Upper lobe of right lung (tissue), 1 donor: ENCODE measurements at regions not wholly inside any gene's neighbourhood (a gene's known extent, or its start where the extent isn't known, plus 50 kb on each side); places are given as distances from the start of the nearest gene placed in this dataset.

Source experiments
- ATAC-seq: fragments of 200-7000 bp; cut with Tn5 transposase; one replicate; pipeline ENCODE4 v1.9.1; 2020; ENCODE audit warnings: mild to moderate bottlenecking, moderate library complexity
- DNase-seq: peaks from one replicate; pipeline ENCODE4 v3.0.0-alpha.2; 2020
- H3K27ac ChIP-seq: fragments of 200-600 bp; one replicate; pipeline ENCODE4 v1.8.0; 2022
- H3K27me3 ChIP-seq: fragments of 200-600 bp; one replicate; pipeline ENCODE4 v1.8.0; 2022; ENCODE audit warnings: mild to moderate bottlenecking
- H3K36me3 ChIP-seq: fragments of 200-600 bp; one replicate; pipeline ENCODE4 v1.8.0; 2022
- H3K4me1 ChIP-seq: fragments of 200-600 bp; one replicate; pipeline ENCODE4 v1.8.0; 2022
- H3K4me3 ChIP-seq: fragments of 200-600 bp; one replicate; pipeline ENCODE4 v1.8.0; 2022; ENCODE audit warnings: mild to moderate bottlenecking
- H3K9me3 ChIP-seq: fragments of 200-600 bp; one replicate; pipeline ENCODE4 v1.8.0; 2022
- intact Hi-C: fragments of 100-400 bp; cut with DNase I; formaldehyde crosslinking; loops from one replicate; pipeline ENCODE4 v1.11.0; 2022
- TF ChIP-seq, protein P1 (sequence below): fragments of 200-600 bp; IDR thresholded peaks from one replicate; pipeline ENCODE4 v1.8.0; 2022; ENCODE audit warnings: antibody characterized with exemption
- donor health status: DM: no; HTN: yes; CAD: no; lungs with severe emphysema.

DNA sequence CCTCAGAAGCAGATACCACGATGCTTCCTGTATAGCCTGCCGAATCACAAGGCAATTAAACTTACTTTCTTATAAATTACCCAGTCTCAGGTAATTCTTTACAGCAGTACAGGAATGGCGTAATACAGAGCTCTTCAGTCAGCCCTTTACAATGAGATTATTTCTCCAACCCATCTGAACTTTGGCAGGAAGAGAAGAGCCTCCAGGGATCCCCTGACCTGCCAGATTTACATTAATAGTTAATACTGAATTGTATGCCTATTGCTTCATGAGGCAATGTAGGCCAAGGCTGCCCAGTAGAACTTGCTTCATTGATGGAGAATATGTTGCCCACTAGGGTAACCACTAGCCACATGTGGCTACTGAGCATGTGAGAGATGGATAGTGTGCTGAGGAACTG is 608.7 kb downstream of the SH2D4B start:
- DNase-seq, result no peak
- intact Hi-C loops, result no loop called here
- Histone ChIP-seq H3K27ac (no peak overlapping the region), H3K4me3 (no peak overlapping the region), H3K27me3 (no peaks in the 10 kb centered on the region), H3K36me3 (no peaks in the 10 kb centered on the region), H3K9me3 (no peaks in the 10 kb centered on the region), H3K4me1 (no peaks in the 10 kb centered on the region)
- no peak for ATAC-seq
- TF ChIP-seq, protein P1, sequence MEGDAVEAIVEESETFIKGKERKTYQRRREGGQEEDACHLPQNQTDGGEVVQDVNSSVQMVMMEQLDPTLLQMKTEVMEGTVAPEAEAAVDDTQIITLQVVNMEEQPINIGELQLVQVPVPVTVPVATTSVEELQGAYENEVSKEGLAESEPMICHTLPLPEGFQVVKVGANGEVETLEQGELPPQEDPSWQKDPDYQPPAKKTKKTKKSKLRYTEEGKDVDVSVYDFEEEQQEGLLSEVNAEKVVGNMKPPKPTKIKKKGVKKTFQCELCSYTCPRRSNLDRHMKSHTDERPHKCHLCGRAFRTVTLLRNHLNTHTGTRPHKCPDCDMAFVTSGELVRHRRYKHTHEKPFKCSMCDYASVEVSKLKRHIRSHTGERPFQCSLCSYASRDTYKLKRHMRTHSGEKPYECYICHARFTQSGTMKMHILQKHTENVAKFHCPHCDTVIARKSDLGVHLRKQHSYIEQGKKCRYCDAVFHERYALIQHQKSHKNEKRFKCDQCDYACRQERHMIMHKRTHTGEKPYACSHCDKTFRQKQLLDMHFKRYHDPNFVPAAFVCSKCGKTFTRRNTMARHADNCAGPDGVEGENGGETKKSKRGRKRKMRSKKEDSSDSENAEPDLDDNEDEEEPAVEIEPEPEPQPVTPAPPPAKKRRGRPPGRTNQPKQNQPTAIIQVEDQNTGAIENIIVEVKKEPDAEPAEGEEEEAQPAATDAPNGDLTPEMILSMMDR, result no peak

DNA sequence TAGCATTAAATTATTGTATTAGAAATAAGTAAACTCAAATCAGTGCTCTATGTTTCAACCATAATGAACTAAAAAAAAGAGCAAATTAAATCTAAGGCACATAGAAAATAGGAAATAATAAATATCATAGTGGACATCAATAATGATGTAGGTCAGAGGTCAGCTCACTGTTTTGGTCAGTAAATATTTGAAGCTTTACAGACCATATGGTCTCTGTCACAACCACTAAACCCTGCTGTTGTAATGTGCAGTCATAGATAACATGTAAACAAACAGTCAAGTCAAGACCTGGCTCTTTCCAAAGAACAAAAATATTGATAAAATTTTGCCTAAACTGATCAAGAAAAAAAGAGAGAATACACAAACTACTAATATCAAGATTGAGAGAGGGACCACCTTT is 615.0 kb downstream of the SH2D4B start:
- no peaks in the 10 kb centered on the region for H3K9me3 ChIP-seq
- H3K4me1 ChIP-seq, result no peaks in the 10 kb centered on the region
- DNase-seq, result no peak
- no peak for ATAC-seq
- TF ChIP-seq, protein P1, result no peak
- no peak overlapping the region for H3K4me3 ChIP-seq
- H3K27ac ChIP-seq, result no peak overlapping the region
- intact Hi-C loops, result no loop called here
- no peaks in the 10 kb centered on the region for H3K27me3 ChIP-seq
- no peaks in the 10 kb centered on the region for H3K36me3 ChIP-seq

DNA sequence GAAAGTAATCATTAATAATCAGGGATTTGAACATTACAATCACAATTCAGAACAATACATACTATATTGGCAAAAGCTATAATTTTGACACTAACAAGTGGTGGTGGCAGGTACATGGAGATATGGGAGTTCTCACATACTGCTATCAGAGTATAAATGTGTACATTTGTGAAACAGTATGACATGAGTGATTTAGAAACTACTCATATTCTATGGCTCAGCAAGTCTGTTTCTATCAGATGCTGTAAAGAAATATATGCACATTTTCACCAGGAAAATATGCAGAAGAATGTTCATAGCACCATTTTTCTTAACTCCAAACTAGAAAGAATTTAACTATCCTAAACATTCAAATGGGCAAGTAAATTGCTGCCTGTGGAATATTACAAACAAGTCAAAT is 620.0 kb downstream of the SH2D4B start:
- H3K4me3 ChIP-seq, result no peak overlapping the region
- TF ChIP-seq, protein P1, result no peak

DNA sequence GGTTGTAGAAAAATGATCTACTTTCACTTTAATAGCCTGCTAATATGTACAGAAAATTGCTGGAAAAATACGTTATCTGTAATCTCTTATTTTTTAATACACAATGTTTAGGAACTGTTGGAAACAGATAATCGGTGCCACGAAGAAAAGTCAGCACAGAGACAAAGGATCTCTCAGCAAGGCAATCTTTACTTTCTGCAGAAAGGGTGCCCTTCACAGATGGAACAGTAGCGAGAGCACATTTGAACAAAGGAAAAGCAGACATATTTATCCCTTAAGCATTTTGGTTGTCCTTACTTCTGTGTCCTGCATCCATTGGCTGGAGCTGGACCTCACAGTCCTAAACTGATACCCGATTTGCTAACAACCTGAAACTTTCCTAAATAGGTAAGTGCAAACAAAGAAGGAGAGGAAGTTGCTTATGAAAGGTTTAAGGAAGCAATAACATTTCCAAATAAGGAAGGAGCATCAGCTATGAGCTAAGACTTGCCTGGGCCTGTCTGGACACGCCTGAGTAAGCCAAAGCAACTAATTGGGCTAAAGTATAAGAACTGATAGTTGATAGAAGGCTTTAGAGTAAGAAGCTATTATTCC is 640.0 kb downstream of the SH2D4B start:
- ATAC-seq (no peak), DNase-seq (no peak)
- H3K4me1 ChIP-seq, result no peaks in the 10 kb centered on the region
- no peaks in the 10 kb centered on the region for H3K9me3 ChIP-seq
- TF ChIP-seq, protein P1, result no peak
- H3K36me3 ChIP-seq, result no peaks in the 10 kb centered on the region
- intact Hi-C loops, result no loop called here
- no peak overlapping the region for H3K4me3 ChIP-seq
- no peaks in the 10 kb centered on the region for H3K27me3 ChIP-seq
- no peak overlapping the region for H3K27ac ChIP-seq

More for the DNA sequence above, 620.0 kb downstream of the SH2D4B start:
- DNase-seq, result no peak
- ATAC-seq, result no peak
- H3K4me1 ChIP-seq, result no peaks in the 10 kb centered on the region
- no peak overlapping the region for H3K27ac ChIP-seq
- intact Hi-C loops, result no loop called here
- H3K27me3 ChIP-seq, result no peaks in the 10 kb centered on the region
- H3K9me3 ChIP-seq, result no peaks in the 10 kb centered on the region
- no peaks in the 10 kb centered on the region for H3K36me3 ChIP-seq

DNA sequence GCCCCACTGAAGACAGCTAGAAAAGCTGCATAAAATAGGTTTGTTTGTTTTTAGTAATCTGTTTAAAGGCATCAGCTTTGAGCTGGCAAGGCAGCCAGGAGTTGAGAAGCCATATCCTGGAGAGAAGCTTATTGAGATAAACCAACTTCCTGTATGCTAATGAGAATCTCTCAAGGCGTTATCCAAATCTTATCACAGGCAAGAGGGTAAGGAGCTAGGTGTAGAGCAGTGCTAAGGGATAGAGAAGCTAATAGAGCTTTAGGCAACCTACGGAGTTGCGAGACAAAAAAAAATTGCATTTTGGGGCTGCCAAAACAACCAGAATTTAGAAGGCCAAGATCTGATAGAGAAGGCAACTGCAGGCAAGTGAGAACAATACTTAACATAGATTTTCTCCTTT is 641.6 kb downstream of the SH2D4B start:
- Histone ChIP-seq H3K36me3 (no peaks in the 10 kb centered on the region), H3K4me1 (no peaks in the 10 kb centered on the region), H3K9me3 (no peaks in the 10 kb centered on the region), H3K27me3 (no peaks in the 10 kb centered on the region), H3K27ac (no peak overlapping the region), H3K4me3 (no peak overlapping the region)
- no peak for DNase-seq
- TF ChIP-seq, protein P1, result no peak
- no peak for ATAC-seq
- intact Hi-C loops, result no loop called here
